ENCODE measurements at regions not wholly inside any gene's neighbourhood (a gene's known extent, or its start where the extent isn't known, plus 50 kb on each side); places are given as distances from the start of the nearest gene placed in this dataset.

- no peak for TF ChIP-seq CTCF (conservative IDR thresholded peaks at IDR 0.05; ENCODE audit: low read depth, low read length)
- TF ChIP-seq EZH2 (IDR thresholded peaks at IDR 0.05; ENCODE audit: low read length, unreplicated experiment): no peak
- TF ChIP-seq EZH2phosphoT487 (IDR thresholded peaks at IDR 0.05; ENCODE audit: borderline replicate concordance, low read length): no peak
Observed at GRCh38 chr7:88437132-88437531, 130.4 kb upstream of the STEAP4 start.
